NCI-H128 (cell line): ENCODE measurements at regions not wholly inside any gene's neighbourhood (a gene's known extent, or its start where the extent isn't known, plus 50 kb on each side); places are given as distances from the start of the nearest gene placed in this dataset.

Experiments used
- DNase-seq: peaks from one replicate; lab custom pipeline; 2025; ENCODE audit not compliant: unreplicated experiment; lab: John Stamatoyannopoulos, UW

- DNase-seq, result no peak
These were observed 63.5 kb downstream of the PCDH18 start for GRCh38 chr4:137468836-137469235.

GRCh38 chr4:137467537-137467936 lies 64.8 kb downstream of the PCDH18 start:
- DNase-seq, result no peak

GRCh38 chr4:137463377-137464003 lies 68.8 kb downstream of the PCDH18 start:
- DNase-seq, result no peak

GRCh38 chr4:137455647-137456321 lies 76.5 kb downstream of the PCDH18 start:
- DNase-seq, result no peak

GRCh38 chr4:137454767-137455166 lies 77.5 kb downstream of the PCDH18 start:
- DNase-seq, result no peak

GRCh38 chr4:137452799-137453198 lies 79.5 kb downstream of the PCDH18 start:
- no peak for DNase-seq

GRCh38 chr4:137451172-137451825 lies 81.0 kb downstream of the PCDH18 start:
- no peak for DNase-seq

- DNase-seq, result no peak
These were observed 83.9 kb downstream of the PCDH18 start for GRCh38 chr4:137448402-137448801.

- no peak for DNase-seq
These were observed 86.2 kb downstream of the PCDH18 start for GRCh38 chr4:137446071-137446470.

GRCh38 chr4:137443031-137443800 lies 89.1 kb downstream of the PCDH18 start:
- DNase-seq, result no peak

- no peak for DNase-seq
These were observed 99.6 kb downstream of the PCDH18 start for GRCh38 chr4:137432446-137433311.

GRCh38 chr4:137430171-137430570 lies 102.1 kb downstream of the PCDH18 start:
- DNase-seq, result no peak

GRCh38 chr4:137427411-137427810 lies 104.9 kb downstream of the PCDH18 start:
- DNase-seq, result no peak

GRCh38 chr4:137425281-137425680 lies 107.0 kb downstream of the PCDH18 start:
- no peak for DNase-seq

GRCh38 chr4:137422666-137423065 lies 109.6 kb downstream of the PCDH18 start:
- DNase-seq, result no peak

- no peak for DNase-seq
These were observed 110.5 kb downstream of the PCDH18 start for GRCh38 chr4:137421796-137422195.

GRCh38 chr4:137420901-137421396 lies 111.3 kb downstream of the PCDH18 start:
- DNase-seq, result no peak

GRCh38 chr4:137417676-137418075 lies 114.6 kb downstream of the PCDH18 start:
- DNase-seq, result no peak

GRCh38 chr4:137414802-137415201 lies 117.5 kb downstream of the PCDH18 start:
- no peak for DNase-seq

- DNase-seq, result no peak
These were observed 123.6 kb downstream of the PCDH18 start for GRCh38 chr4:137408527-137409177.
